Stomach (tissue), 4 donors: ENCODE measurements at regions not wholly inside any gene's neighbourhood (a gene's known extent, or its start where the extent isn't known, plus 50 kb on each side); places are given as distances from the start of the nearest gene placed in this dataset.

ENCODE experiments used
- CTCF ChIP-seq, 7 experiments: fragments of 450-650 bp in 4 of 7; fragments of 200-600 bp in 3 of 7; sonication (generic) in 3 of 7; IDR thresholded peaks; one replicate each; pipeline ENCODE4 v1.5.1; 2016 to 2019; ENCODE audit warnings: antibody characterized with exemption in 7 of 7, control low read depth in 2 of 7, mild to moderate bottlenecking in 1 of 7
- EP300 ChIP-seq: sonication (generic); formaldehyde crosslinking; IDR thresholded peaks from one replicate; pipeline ENCODE4 v1.6.1; 2017; ENCODE audit warnings: antibody characterized with exemption

GRCh38 chrX:45368705-45369104 is 168.0 kb upstream of the DIPK2B start:
- no peak for TF ChIP-seq CTCF (IDR thresholded peaks at IDR 0.05)
- TF ChIP-seq EP300, result no peak
